ENCODE measurements at regions not wholly inside any gene's neighbourhood (a gene's known extent, or its start where the extent isn't known, plus 50 kb on each side); places are given as distances from the start of the nearest gene placed in this dataset.

DNA sequence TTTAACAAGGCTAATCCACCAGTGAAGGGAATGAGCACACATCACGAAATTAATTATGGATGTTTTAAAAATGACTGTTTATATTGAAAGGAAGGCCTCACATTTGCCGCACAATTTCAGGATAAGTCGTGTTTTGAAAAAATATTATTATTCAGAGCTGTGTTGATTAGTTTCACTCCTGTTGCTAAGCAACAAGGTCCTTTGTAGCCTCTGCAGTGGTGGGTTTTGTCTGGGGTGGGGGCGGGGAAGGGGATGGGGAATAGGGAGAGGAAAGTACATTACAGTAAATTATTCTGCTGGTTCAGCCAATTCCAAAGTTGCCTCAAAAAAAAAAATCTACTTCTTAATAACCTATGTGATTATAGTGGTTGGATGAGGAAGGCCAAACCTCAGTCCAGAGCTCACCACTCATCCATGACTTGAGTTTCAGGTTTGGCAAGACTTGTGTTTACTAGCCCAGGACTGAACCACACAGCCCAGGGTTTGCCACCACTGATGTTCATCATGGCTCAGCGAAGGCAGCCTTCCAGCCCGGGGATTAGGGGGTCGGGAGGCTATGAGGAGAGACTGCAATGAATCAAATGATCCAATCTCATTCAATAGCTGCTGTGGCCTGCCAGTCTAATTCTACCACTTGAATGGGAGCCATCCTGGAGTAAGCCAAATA lies 162.5 kb upstream of the ATP6AP2 start:
- Histone ChIP-seq H4K20me1 (ENCODE audit: insufficient read depth, low read length) (no peaks in the 10 kb centered on the region), H2AFZ (ENCODE audit: low read length) (no peak overlapping the region), H3K4me1 (ENCODE audit: insufficient read depth, low read length) (peaks cover 10% of the 10 kb centered on the region; the same call in 1 of the 2 replicates), H3K4me2 (ENCODE audit: low read depth, low read length) (no peak overlapping the region), H3K9me3 (ENCODE audit: low read length) (no peaks in the 10 kb centered on the region), H3K36me3 (replicated peaks in 1 of 2; ENCODE audit: control insufficient read depth in 1 of 2, insufficient read depth in 2 of 2, low read length in 2 of 2) (no peaks in the 10 kb centered on the region), H3K79me2 (ENCODE audit: insufficient read depth, low read length) (no peaks in the 10 kb centered on the region), H3K9ac (ENCODE audit: insufficient read depth, low read depth, low read length) (no peak overlapping the region), H3K27ac (ENCODE audit: extremely low read length, insufficient read depth, low read length) (no peak overlapping the region), H3K4me3 (replicated peaks in 1 of 3; ENCODE audit: insufficient read depth in 1 of 3, low read depth in 2 of 3, low read length in 3 of 3) (no peak overlapping the region), H3K27me3 (ENCODE audit: control insufficient read depth in 1 of 2, insufficient read depth in 2 of 2, low read length in 2 of 2) (no peaks in the 10 kb centered on the region)
- FAIRE-seq (no peak), ATAC-seq (no peak), DNase-seq (ENCODE audit: low spot score) (no peak)
- TF ChIP-seq, protein P1, sequence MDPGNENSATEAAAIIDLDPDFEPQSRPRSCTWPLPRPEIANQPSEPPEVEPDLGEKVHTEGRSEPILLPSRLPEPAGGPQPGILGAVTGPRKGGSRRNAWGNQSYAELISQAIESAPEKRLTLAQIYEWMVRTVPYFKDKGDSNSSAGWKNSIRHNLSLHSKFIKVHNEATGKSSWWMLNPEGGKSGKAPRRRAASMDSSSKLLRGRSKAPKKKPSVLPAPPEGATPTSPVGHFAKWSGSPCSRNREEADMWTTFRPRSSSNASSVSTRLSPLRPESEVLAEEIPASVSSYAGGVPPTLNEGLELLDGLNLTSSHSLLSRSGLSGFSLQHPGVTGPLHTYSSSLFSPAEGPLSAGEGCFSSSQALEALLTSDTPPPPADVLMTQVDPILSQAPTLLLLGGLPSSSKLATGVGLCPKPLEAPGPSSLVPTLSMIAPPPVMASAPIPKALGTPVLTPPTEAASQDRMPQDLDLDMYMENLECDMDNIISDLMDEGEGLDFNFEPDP (CRISPR knock-in tag; conservative IDR thresholded peaks at IDR 0.05) = no peak
- TF ChIP-seq CREBL2 (CRISPR knock-in tag; IDR thresholded peaks at IDR 0.05; ENCODE audit: borderline replicate concordance) = no peak
- no peak for TF ChIP-seq HOXA3 (CRISPR knock-in tag; IDR thresholded peaks at IDR 0.05)
- TF ChIP-seq, protein P2, sequence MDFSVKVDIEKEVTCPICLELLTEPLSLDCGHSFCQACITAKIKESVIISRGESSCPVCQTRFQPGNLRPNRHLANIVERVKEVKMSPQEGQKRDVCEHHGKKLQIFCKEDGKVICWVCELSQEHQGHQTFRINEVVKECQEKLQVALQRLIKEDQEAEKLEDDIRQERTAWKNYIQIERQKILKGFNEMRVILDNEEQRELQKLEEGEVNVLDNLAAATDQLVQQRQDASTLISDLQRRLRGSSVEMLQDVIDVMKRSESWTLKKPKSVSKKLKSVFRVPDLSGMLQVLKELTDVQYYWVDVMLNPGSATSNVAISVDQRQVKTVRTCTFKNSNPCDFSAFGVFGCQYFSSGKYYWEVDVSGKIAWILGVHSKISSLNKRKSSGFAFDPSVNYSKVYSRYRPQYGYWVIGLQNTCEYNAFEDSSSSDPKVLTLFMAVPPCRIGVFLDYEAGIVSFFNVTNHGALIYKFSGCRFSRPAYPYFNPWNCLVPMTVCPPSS (IDR thresholded peaks at IDR 0.05) = no peak
- no peak for TF ChIP-seq MAZ (IDR thresholded peaks at IDR 0.05; ENCODE audit: borderline replicate concordance, low read depth, low read length)
- TF ChIP-seq MAZ (CRISPR knock-in tag; IDR thresholded peaks at IDR 0.05; ENCODE audit: low read depth) = no peak
- TF ChIP-seq, protein P3, sequence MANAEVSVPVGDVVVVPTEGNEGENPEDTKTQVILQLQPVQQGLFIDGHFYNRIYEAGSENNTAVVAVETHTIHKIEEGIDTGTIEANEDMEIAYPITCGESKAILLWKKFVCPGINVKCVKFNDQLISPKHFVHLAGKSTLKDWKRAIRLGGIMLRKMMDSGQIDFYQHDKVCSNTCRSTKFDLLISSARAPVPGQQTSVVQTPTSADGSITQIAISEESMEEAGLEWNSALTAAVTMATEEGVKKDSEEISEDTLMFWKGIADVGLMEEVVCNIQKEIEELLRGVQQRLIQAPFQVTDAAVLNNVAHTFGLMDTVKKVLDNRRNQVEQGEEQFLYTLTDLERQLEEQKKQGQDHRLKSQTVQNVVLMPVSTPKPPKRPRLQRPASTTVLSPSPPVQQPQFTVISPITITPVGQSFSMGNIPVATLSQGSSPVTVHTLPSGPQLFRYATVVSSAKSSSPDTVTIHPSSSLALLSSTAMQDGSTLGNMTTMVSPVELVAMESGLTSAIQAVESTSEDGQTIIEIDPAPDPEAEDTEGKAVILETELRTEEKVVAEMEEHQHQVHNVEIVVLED (CRISPR knock-in tag; IDR thresholded peaks at IDR 0.05; ENCODE audit: borderline replicate concordance) = no peak
- TF ChIP-seq ATF4 (CRISPR knock-in tag; IDR thresholded peaks at IDR 0.05) = no peak
- no peak for TF ChIP-seq SALL1 (CRISPR knock-in tag; IDR thresholded peaks at IDR 0.05)
- WGBS (ENCODE audit: low lambda C conversion rate) = 40% methylated on average over 4 of the region's 7 CpGs
- in situ Hi-C loops (cut with HindIII; ENCODE audit: extremely low pct_ligation_motif_present, low pct_unique_long_range_greater_than_20kb) = no loop called here
- intact Hi-C loops (cut with micrococcal nuclease; ENCODE audit: unreplicated experiment) = no loop called here
- ChIA-PET POLR2A (no interaction called here), CTCF (ENCODE audit: low intra/inter-chr PET ratio, low total read pairs) (no interaction called here)
- no TSS peak for BruUV-seq (replicated peaks)

All from HepG2 (cell line).